GM12878 (cell line): ENCODE measurements at regions not wholly inside any gene's neighbourhood (a gene's known extent, or its start where the extent isn't known, plus 50 kb on each side); places are given as distances from the start of the nearest gene placed in this dataset.

Source experiments
- ATAC-seq: fragments of 200-7000 bp; cut with Tn5 transposase; 3 replicates; pipeline ENCODE4 v1.9.1; 2020; ENCODE audit warnings: mild to moderate bottlenecking, moderate library complexity
- BruUV-seq: library from RNA; stranded (reverse); fragments of 400-500 nt; replicated peaks from 2 replicates; lab custom pipeline; 2021; lab: Mats Ljungman, UMichigan
- CTCF ChIA-PET: fragments of 300-600 bp; sonication (Branson Sonifier 250); formaldehyde crosslinking; extraction: SDS; loops from one replicate; lab custom pipeline; 2021; ENCODE audit warnings: inconsistent platforms; lab: Yijun Ruan, JAX
- POLR2A ChIA-PET: fragments of 350-600 bp; formaldehyde crosslinking; extraction: SDS; loops from one replicate; lab custom pipeline; 2021; ENCODE audit warnings: inconsistent platforms; lab: Charles Lee
- RAD21 ChIA-PET: fragments of 300-600 bp; sonication (Branson Sonifier 250); formaldehyde crosslinking; loops from one replicate; lab custom pipeline; 2023; ENCODE audit warnings: antibody characterized with exemption; ENCODE audit not compliant: unreplicated experiment; lab: Charles Lee
- SMC1A ChIA-PET: fragments of 300-600 bp; sonication (Branson Sonifier 250); formaldehyde crosslinking; loops from one replicate; lab custom pipeline; 2023; ENCODE audit not compliant: unreplicated experiment, uncharacterized antibody; lab: Charles Lee
- DNase-seq: peaks from one replicate; pipeline ENCODE4 v3.0.0-alpha.2; 2011; ENCODE audit warnings: low read depth, low spot score
- FAIRE-seq: peaks from 3 replicates; lab custom pipeline; 2011; peaks lifted over from hg19 to GRCh38; lab: Jason Lieb, UNC
- H2AFZ ChIP-seq: 2 replicates; pipeline ENCODE4 v1.6.0; 2011; ENCODE audit warnings: low read depth, low read length, control low read depth; ENCODE audit not compliant: control insufficient read depth
- H3K27ac ChIP-seq: 2 replicates; pipeline ENCODE4 v1.5.1; 2011; ENCODE audit warnings: control low read depth; ENCODE audit not compliant: control insufficient read depth, insufficient read depth
- H3K27me3 ChIP-seq, 2 experiments: replicated peaks in 1 of 2; 2 replicates each; pipeline versions ENCODE4 v1.6.0 to v1.6.1; 2011; ENCODE audit warnings: low read length in 1 of 2; ENCODE audit not compliant: control insufficient read depth in 2 of 2, insufficient read depth in 2 of 2
- H3K36me3 ChIP-seq, 2 experiments: 2 replicates each; pipeline ENCODE4 v1.5.1; 2011; ENCODE audit warnings: low read length in 1 of 2; ENCODE audit not compliant: control insufficient read depth in 2 of 2, insufficient read depth in 2 of 2
- H3K4me1 ChIP-seq: 2 replicates; pipeline ENCODE4 v1.6.1; 2011; ENCODE audit warnings: mild to moderate bottlenecking, low read length, moderate library complexity, mixed read lengths; ENCODE audit not compliant: control insufficient read depth, insufficient read depth
- H3K4me2 ChIP-seq: 2 replicates; pipeline ENCODE4 v1.6.0; 2011; ENCODE audit warnings: control low read depth; ENCODE audit not compliant: control insufficient read depth, insufficient read depth
- H3K4me3 ChIP-seq: fragments of 200-600 bp; sonication (generic); 2 replicates; pipeline ENCODE4 v1.5.1; 2016
- H3K79me2 ChIP-seq: 2 replicates; pipeline ENCODE4 v1.6.0; 2011; ENCODE audit warnings: low read length; ENCODE audit not compliant: control insufficient read depth, insufficient read depth
- H3K9ac ChIP-seq: 2 replicates; pipeline ENCODE4 v1.8.0; 2011; ENCODE audit warnings: low read length, control low read depth, mixed read lengths; ENCODE audit not compliant: control insufficient read depth, insufficient read depth
- H3K9me3 ChIP-seq: replicated peaks from 3 replicates; pipeline ENCODE4 v1.5.1; 2011; ENCODE audit warnings: mild to moderate bottlenecking, low read length; ENCODE audit not compliant: control insufficient read depth, insufficient read depth
- H4K20me1 ChIP-seq: 2 replicates; pipeline ENCODE4 v1.6.0; 2011; ENCODE audit not compliant: control insufficient read depth, insufficient read depth
- BCL11A ChIP-seq: IDR thresholded peaks from 2 replicates; pipeline ENCODE4 v1.6.1; 2011; ENCODE audit warnings: low read depth, low read length
- ETV6 ChIP-seq, 2 experiments: fragments of 450-650 bp in 1 of 2; IDR thresholded peaks in 1 of 2; conservative IDR thresholded peaks in 1 of 2; 2 replicates each; pipeline ENCODE4 v1.6.1; 2014; ENCODE audit warnings: antibody characterized with exemption in 1 of 2, borderline replicate concordance in 1 of 2, low read depth in 1 of 2, mild to moderate bottlenecking in 1 of 2, moderate library complexity in 1 of 2
- FOS ChIP-seq: IDR thresholded peaks from 3 replicates; pipeline ENCODE4 v1.6.1; 2011; ENCODE audit warnings: borderline replicate concordance; ENCODE audit not compliant: insufficient read length; ENCODE audit errors: extremely low read depth
- KDM1A ChIP-seq: fragments of 200-600 bp; sonication (generic); IDR thresholded peaks from 2 replicates; pipeline ENCODE4 v1.6.1; 2016; ENCODE audit warnings: borderline replicate concordance
- NFIC ChIP-seq: IDR thresholded peaks from 2 replicates; pipeline ENCODE4 v1.6.1; 2012; ENCODE audit warnings: low read depth, mild to moderate bottlenecking, inconsistent platforms, low read length, moderate library complexity
- NFYB ChIP-seq: IDR thresholded peaks from 2 replicates; pipeline ENCODE4 v1.6.1; 2011; ENCODE audit warnings: low read depth, mild to moderate bottlenecking, low read length, improper control_type of control experiment, moderate library complexity; ENCODE audit not compliant: insufficient read depth
- NRF1 ChIP-seq: conservative IDR thresholded peaks from 2 replicates; pipeline ENCODE4 v1.6.1; 2011; ENCODE audit warnings: mild to moderate bottlenecking, low read depth, low read length, improper control_type of control experiment
- PRDM15 ChIP-seq: fragments of 450-650 bp; formaldehyde crosslinking; IDR thresholded peaks from 2 replicates; pipeline ENCODE4 v1.4.0; 2020; ENCODE audit warnings: mild to moderate bottlenecking, moderate library complexity
- USF2 ChIP-seq: IDR thresholded peaks from 2 replicates; pipeline ENCODE4 v1.6.1; 2011; ENCODE audit warnings: low read depth, low read length, improper control_type of control experiment, borderline replicate concordance
- WRNIP1 ChIP-seq: IDR thresholded peaks from 2 replicates; pipeline ENCODE4 v1.6.1; 2011; ENCODE audit warnings: low read depth, low read length, improper control_type of control experiment, borderline replicate concordance
- ZBTB40 ChIP-seq: fragments of 450-650 bp; IDR thresholded peaks from 2 replicates; pipeline ENCODE4 v1.6.1; 2016; ENCODE audit warnings: mild to moderate bottlenecking, moderate library complexity, borderline replicate concordance
- ZSCAN29 ChIP-seq: fragments of 450-650 bp; IDR thresholded peaks from 2 replicates; pipeline ENCODE4 v1.6.1; 2017; ENCODE audit warnings: mild to moderate bottlenecking, moderate library complexity
- WGBS: methylation state at CpG from one replicate; pipeline ENCODE4 v1.1.6; 2016; ENCODE audit warnings: low lambda C conversion rate; ENCODE audit not compliant: insufficient replicate concordance, insufficient coverage; ENCODE audit errors: missing lambda C conversion rate; 5-methylcytosine and 5-hydroxymethylcytosine counted together
- in situ Hi-C: fragments of 300-500 bp; cut with MboI; formaldehyde crosslinking; loops from 9 replicates; pipeline ENCODE4 v1.14.3; 2018; ENCODE audit warnings: mixed read lengths
- intact Hi-C: fragments of 100-400 bp; cut with micrococcal nuclease; formaldehyde crosslinking; loops from one replicate; pipeline ENCODE4 v1.14.2; 2022; ENCODE audit not compliant: unreplicated experiment
- TF ChIP-seq, protein P1 (sequence below): fragments of 450-650 bp; IDR thresholded peaks from 2 replicates; pipeline ENCODE4 v1.6.1; 2017; ENCODE audit warnings: mild to moderate bottlenecking

DNA sequence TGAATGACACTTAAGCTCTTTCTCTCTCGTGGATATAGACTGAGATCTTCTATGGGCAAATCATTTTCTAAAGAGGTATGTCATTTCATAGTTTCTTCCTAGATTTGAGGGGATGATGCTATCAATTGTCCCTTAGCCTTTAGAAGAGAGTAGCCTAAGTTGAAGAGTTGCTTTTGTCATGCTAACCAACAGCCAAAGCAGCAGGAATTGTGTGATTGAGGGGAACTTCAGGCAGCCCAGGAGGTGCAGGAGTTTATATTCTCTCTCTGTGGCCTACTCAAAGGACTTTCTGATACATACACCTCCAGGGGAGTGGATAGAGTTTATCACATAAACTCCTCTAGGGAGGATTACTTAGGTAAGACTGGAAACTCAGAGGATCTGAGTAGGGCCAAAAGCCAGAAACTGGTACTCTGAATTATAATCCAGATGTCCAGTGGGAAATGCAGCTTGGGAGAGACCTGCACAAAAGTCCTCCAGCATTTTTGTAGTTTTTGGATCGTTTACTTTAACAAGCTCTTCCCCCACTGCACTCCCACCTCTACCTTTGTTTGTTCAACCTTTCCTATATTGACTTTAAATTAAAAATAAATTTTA lies 150.7 kb upstream of the CCDC68 start:
- Histone ChIP-seq H3K9ac (no peak overlapping the region), H2AFZ (no peak overlapping the region), H3K9me3 (no peaks in the 10 kb centered on the region; the same call in 2 of the 3 replicates), H3K4me1 (no peaks in the 10 kb centered on the region), H3K27me3 (no peaks in the 10 kb centered on the region), H4K20me1 (no peaks in the 10 kb centered on the region), H3K4me3 (no peak overlapping the region), H3K27ac (no peak overlapping the region), H3K4me2 (no peak overlapping the region), H3K79me2 (no peaks in the 10 kb centered on the region), H3K36me3 (no peaks in the 10 kb centered on the region)
- no TSS peak for BruUV-seq
- ChIA-PET SMC1A (interaction anchor here (0.6 kb wide), 1 partner anchor 958 kb away, joined by 3 read pairs; no protein-coding TSS in a partner anchor), RAD21 (no interaction called here), POLR2A (no interaction called here), CTCF (interaction anchor here (1.0 kb wide), 1 partner anchor 14 kb away, joined by 4 read pairs; no protein-coding TSS in a partner anchor)
- no peak for DNase-seq
- ATAC-seq = no peak
- intact Hi-C loops (no loop called here), in situ Hi-C loops (no loop called here)
- WGBS = 20% methylated on average over 2 of the region's 2 CpGs
- FAIRE-seq = no peak
- TF ChIP-seq FOS (no peak), KDM1A (no peak), USF2 (no peak), NFIC (no peak), PRDM15 (no peak), NFYB (no peak), ETV6 (conservative IDR thresholded peaks at IDR 0.05 in 1 of 2, IDR thresholded peaks at IDR 0.05 in 1 of 2; ENCODE audit: borderline replicate concordance in 1 of 2, low read depth in 1 of 2) (no peak), NRF1 (no peak), BCL11A (no peak), WRNIP1 (no peak), ZBTB40 (no peak), ZSCAN29 (no peak)
- TF ChIP-seq, protein P1, sequence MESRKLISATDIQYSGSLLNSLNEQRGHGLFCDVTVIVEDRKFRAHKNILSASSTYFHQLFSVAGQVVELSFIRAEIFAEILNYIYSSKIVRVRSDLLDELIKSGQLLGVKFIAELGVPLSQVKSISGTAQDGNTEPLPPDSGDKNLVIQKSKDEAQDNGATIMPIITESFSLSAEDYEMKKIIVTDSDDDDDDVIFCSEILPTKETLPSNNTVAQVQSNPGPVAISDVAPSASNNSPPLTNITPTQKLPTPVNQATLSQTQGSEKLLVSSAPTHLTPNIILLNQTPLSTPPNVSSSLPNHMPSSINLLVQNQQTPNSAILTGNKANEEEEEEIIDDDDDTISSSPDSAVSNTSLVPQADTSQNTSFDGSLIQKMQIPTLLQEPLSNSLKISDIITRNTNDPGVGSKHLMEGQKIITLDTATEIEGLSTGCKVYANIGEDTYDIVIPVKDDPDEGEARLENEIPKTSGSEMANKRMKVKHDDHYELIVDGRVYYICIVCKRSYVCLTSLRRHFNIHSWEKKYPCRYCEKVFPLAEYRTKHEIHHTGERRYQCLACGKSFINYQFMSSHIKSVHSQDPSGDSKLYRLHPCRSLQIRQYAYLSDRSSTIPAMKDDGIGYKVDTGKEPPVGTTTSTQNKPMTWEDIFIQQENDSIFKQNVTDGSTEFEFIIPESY = no peak
